ENCODE measurements at regions not wholly inside any gene's neighbourhood (a gene's known extent, or its start where the extent isn't known, plus 50 kb on each side); places are given as distances from the start of the nearest gene placed in this dataset.

DNA sequence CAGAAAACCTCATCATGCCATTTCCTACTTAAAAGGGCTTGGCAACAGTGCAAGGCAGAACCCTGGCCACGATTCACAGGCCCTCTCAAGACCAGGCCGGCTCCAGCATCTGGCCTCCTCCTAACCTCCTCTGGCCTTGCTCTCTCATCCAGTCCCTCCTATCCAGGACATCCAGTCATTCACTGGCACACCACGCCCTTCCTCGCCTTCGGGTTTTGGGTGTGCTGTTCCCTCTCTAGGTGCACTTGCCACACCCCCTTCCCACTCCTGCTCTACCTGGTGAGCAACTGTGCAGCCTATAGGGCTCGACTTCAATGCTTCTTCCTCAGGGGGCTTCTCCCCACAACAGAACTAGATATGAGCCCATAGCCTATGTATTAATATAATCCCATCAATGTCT lies 317.1 kb downstream of the ARRDC4 start:
- TF ChIP-seq, protein P1, sequence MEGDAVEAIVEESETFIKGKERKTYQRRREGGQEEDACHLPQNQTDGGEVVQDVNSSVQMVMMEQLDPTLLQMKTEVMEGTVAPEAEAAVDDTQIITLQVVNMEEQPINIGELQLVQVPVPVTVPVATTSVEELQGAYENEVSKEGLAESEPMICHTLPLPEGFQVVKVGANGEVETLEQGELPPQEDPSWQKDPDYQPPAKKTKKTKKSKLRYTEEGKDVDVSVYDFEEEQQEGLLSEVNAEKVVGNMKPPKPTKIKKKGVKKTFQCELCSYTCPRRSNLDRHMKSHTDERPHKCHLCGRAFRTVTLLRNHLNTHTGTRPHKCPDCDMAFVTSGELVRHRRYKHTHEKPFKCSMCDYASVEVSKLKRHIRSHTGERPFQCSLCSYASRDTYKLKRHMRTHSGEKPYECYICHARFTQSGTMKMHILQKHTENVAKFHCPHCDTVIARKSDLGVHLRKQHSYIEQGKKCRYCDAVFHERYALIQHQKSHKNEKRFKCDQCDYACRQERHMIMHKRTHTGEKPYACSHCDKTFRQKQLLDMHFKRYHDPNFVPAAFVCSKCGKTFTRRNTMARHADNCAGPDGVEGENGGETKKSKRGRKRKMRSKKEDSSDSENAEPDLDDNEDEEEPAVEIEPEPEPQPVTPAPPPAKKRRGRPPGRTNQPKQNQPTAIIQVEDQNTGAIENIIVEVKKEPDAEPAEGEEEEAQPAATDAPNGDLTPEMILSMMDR (conservative IDR thresholded peaks at IDR 0.05): no peak
- no peak for TF ChIP-seq ZFX (IDR thresholded peaks at IDR 0.05)
